Stimulated activated CD4-positive, alpha-beta T cell treated with anti-CD3 and anti-CD28 coated beads, Interleukin-4, amount 100 ng/mL, for 4 hours (primary cell): ENCODE measurements at regions not wholly inside any gene's neighbourhood (a gene's known extent, or its start where the extent isn't known, plus 50 kb on each side); places are given as distances from the start of the nearest gene placed in this dataset.

Experiments
- DNase-seq, 2 experiments: peaks; one replicate each; pipeline ENCODE4 v3.0.0-alpha.2; 2020

DNA sequence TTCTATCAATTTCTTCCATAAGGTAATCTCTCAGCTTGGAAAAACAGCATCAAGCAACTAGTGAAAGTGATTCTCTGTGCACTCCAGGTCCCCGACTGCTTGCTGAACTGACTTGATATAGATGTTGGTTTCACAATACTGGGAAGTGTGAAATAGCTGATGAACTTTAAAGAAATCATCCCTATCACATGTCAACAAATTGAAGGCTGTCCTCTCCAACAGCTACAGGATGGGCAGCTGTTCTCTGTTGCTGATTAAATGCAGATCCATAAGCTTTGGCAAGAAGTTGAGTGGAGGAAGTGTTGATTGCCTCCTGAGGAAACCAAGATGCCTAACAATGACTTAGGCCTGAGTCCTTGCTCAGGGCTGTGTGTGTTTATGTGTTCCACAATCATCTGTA is 130.4 kb upstream of the GDF10 start:
- DNase-seq = no peak

DNA sequence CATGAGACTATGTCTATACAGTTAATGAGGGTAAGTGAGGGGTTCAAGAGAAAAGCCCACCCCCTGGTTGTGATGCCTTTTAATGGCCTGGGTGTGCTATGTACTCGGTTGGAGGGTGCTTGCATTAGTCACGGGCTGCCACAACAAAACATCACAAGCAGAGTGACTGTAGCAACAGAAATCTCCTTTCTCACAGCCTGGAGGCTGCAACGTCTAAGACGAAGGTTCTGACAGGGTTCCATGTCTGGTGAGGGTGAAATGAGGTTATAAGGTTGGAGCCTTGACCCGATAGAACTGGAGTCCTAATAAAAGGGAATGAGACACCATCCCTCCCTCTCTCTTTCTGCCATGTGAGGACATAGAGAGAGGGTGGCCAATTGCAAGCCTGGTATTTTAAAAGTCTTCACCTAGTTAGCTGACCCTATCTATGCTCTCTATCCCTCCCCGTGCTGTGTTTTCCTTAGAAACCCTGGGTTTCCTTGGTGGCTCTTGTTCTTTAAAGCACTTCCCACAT is 126.0 kb upstream of the GDF10 start:
- no peak for DNase-seq

GRCh38 chr10:47175181-47176123 is 124.5 kb upstream of the GDF10 start:
- no peak for DNase-seq

- no peak for DNase-seq
Measured at GRCh38 chr10:47176206-47176902, 123.6 kb upstream of the GDF10 start.

DNA sequence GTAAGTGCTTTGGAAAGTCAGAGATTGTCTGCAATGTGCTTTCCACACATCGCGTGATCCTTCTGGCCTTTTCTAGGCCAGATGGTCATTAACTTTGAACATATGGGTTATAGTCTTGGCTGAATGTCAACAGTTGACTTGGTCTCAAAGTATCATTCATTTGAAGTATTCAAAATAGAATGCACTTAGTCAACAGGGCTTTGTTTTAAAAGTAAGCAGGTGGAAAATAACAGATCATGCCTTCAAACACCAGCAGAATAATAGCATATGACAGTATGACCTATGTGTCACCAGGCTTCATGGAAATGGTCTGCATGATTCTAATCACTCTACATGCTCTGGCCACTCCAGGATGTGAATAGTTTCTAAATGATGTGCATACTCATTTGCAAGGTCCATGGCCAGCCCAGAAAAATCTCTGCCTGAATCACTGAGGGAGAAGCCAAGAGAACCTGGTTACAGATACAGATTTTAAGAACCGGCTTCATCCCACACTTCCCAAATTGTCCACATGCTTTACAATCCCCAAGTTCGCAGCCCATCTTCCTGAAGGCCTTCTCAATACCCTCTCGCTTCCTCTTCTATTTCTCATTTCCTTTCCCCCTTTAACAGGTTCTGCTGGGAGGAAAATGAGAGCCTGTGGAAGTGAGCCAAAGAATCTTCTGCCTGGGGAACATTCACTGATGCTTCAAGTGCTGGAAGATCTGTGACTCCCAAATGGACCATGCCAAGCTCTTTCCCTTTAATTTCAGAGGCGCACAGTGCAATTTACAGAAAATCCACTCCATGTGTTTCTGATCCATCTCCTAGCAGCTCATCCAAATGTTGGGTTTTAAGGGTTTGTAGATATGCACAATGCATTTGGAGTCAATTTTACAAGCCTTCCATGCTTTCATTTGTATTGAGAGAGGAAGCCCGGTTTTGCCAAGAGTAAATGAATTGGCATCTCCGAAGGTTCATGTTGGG is 122.8 kb upstream of the GDF10 start:
- DNase-seq = no peak

GRCh38 chr10:47178537-47179290 is 121.3 kb upstream of the GDF10 start:
- DNase-seq = no peak

DNA sequence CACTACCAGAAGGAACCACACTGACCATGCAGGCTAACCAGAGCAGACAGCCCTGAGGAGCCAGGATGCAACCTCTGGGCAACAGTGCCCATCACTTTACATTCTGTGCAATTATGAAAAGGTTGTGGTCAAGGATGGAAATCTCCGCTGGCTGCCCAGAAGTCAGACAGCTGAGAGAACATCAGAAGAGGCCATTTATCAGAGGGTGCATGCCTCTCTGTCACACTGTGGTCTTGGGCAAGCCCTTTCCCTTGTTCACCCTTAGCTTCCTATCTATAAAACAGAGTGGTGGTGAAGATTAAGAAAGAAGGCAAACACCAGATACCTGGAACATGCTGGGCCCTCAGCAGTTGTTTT is 120.7 kb upstream of the GDF10 start:
- DNase-seq = no peak

- no peak for DNase-seq
Measured at GRCh38 chr10:47181052-47181849, 118.7 kb upstream of the GDF10 start.

GRCh38 chr10:47182934-47183703 is 116.9 kb upstream of the GDF10 start:
- DNase-seq = no peak

- DNase-seq = no peak
Measured at GRCh38 chr10:47183704-47184041, 116.3 kb upstream of the GDF10 start.

GRCh38 chr10:47184273-47184672 is 115.7 kb upstream of the GDF10 start:
- DNase-seq = no peak

GRCh38 chr10:47184724-47185330 is 115.2 kb upstream of the GDF10 start:
- DNase-seq = no peak

DNA sequence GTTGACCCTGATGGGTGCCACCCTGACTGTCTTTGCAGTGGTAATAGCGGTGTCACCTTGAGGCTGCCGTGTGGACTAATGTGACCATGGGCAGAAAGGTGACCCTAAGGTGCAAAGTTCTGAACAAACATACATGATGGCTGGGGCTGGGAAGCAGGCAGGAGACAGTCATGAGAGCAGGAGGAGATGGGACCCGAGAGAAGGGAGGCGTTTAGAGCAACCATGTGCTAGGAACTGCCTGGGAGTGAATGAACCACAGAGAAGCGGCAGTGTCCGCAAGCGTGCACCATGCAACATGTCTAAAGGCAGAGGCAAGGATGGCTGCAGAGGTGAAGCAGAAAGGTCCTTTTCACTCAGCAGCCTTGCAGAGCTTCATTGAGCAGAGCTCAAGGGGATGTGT is 113.1 kb upstream of the GDF10 start:
- DNase-seq = no peak

DNA sequence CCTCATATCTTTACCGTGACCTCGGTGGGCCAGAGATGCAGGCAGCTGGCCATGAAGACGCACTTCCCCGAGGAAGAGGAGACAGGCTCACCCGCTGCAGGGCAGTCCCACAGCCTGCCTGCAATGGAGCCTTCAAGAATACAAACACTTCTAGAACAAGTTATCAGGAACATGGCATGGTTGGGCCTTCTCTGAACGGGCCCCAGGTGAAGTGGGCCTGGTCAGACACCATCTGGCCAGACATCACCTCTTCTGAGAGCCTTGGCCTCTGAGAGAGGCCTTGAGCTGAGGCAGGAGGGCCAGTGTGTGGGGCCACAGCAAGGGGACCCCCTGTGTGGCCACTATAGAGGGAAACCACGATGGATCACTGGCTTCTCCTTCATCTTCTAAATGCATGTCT is 112.4 kb upstream of the GDF10 start:
- DNase-seq = no peak

DNA sequence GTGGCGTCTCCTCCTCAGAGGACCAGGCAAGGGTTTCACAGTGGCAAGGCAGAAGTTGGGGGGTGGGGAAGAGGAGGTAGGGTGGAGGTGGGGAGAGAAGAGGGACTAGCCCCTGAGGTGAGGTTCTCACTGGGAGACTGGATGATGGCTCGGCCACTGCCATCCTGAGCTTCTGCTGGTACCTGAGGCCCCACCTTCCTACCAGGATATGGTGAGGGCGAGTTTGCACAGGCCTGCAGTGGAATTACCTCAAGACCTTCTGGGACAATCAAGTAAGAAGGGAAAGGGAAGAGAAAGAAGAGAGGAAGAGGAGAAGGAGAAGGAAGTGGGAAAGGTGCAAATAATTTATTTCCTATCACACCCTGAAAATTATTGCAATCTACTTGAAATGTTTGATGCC is 111.8 kb upstream of the GDF10 start:
- no peak for DNase-seq

- DNase-seq = no peak
Measured at GRCh38 chr10:47189802-47190201, 110.2 kb upstream of the GDF10 start.

DNA sequence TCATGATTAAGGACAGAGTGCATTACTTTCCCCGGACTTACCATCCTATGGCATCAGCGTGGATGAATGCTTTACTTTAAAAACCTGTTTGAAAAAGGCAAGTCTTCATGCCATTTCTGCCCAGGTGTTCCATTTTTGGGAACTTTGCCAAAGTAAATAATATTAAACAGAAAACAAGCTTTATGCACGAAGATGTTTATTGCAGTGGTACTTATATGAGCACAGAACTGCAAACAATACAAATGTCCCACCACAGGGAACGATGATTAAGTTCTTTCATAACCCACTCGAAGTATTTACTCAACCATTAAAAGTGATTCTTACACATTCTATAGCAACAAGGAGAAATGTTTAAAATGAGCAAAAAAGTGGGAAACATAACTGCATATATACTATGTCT is 109.7 kb upstream of the GDF10 start:
- DNase-seq = no peak

DNA sequence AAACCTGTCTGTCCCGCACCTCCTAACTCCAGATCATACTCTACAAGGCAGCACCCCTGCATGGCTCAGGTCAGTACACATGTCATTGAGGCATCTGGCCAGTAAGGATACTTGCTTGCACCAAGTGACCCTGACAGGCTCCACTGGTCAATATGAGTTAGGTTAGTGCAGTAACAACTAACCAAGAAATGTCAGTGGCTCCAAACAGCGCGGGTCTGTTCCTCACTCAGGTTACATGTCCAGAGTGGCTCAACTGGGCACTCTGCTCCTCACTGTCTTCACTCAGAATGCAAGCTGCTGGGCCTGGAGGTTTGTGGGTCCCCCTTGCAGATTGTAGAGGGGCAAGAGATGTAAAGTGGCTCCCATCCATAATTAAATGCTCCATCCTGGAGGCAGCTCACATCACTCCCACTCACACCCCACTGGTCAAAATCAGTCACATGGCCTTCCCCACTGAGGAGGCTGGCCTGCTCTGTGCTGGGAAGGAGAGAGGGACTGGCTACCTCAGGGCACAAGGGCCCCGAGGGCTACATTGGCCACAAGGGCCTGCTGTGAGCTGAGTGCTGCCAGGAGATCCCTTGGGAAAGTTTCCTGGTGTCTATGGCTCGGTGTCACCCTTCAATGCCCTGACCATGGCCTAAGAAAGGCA is 109.1 kb upstream of the GDF10 start:
- DNase-seq = no peak

- no peak for DNase-seq
Measured at GRCh38 chr10:47192273-47192672, 107.7 kb upstream of the GDF10 start.

GRCh38 chr10:47193666-47194065 is 106.3 kb upstream of the GDF10 start:
- no peak for DNase-seq
